Esophagus squamous epithelium (tissue), 4 donors: ENCODE measurements at regions not wholly inside any gene's neighbourhood (a gene's known extent, or its start where the extent isn't known, plus 50 kb on each side); places are given as distances from the start of the nearest gene placed in this dataset.

Experiments
- POLR2A ChIP-seq, 4 donors: fragments of 450-650 bp; IDR thresholded peaks; one replicate each; pipeline ENCODE4 v1.6.1; 2017; ENCODE audit warnings: antibody characterized with exemption in 4 of 4, mild to moderate bottlenecking in 4 of 4, moderate library complexity in 3 of 4
- TF ChIP-seq, protein P1 (sequence below), 6 experiments: fragments of 450-650 bp in 4 of 6; fragments of 200-600 bp in 2 of 6; sonication (generic) in 2 of 6; IDR thresholded peaks; one replicate each; pipeline ENCODE4 v1.5.1; 2016 to 2019; ENCODE audit warnings: antibody characterized with exemption in 6 of 6, mild to moderate bottlenecking in 4 of 6, moderate library complexity in 4 of 6

DNA sequence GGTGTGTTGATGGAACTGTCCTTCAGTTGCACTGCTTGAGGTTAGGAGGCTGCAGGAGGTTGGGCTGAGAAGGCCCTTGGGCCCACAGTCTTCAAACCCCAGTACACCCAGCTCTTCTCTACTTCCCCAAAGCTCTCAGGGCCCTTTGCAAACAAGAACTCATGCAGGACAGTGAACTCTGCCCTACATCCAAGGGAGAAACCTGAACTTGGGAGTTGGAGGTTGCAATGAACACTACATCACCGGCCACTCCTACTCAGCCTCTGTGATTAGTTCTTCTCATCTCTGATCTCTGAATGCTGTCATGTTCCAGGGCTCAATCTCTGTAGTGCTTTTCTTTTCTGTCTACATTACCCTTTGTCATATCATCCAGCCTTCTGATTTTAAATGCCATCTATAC lies 148.5 kb upstream of the PDE7B start:
- TF ChIP-seq POLR2A (IDR thresholded peaks at IDR 0.05) = no peak
- TF ChIP-seq, protein P1, sequence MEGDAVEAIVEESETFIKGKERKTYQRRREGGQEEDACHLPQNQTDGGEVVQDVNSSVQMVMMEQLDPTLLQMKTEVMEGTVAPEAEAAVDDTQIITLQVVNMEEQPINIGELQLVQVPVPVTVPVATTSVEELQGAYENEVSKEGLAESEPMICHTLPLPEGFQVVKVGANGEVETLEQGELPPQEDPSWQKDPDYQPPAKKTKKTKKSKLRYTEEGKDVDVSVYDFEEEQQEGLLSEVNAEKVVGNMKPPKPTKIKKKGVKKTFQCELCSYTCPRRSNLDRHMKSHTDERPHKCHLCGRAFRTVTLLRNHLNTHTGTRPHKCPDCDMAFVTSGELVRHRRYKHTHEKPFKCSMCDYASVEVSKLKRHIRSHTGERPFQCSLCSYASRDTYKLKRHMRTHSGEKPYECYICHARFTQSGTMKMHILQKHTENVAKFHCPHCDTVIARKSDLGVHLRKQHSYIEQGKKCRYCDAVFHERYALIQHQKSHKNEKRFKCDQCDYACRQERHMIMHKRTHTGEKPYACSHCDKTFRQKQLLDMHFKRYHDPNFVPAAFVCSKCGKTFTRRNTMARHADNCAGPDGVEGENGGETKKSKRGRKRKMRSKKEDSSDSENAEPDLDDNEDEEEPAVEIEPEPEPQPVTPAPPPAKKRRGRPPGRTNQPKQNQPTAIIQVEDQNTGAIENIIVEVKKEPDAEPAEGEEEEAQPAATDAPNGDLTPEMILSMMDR (IDR thresholded peaks at IDR 0.05) = no peak
